ENCODE measurements at regions not wholly inside any gene's neighbourhood (a gene's known extent, or its start where the extent isn't known, plus 50 kb on each side); places are given as distances from the start of the nearest gene placed in this dataset.

DNA sequence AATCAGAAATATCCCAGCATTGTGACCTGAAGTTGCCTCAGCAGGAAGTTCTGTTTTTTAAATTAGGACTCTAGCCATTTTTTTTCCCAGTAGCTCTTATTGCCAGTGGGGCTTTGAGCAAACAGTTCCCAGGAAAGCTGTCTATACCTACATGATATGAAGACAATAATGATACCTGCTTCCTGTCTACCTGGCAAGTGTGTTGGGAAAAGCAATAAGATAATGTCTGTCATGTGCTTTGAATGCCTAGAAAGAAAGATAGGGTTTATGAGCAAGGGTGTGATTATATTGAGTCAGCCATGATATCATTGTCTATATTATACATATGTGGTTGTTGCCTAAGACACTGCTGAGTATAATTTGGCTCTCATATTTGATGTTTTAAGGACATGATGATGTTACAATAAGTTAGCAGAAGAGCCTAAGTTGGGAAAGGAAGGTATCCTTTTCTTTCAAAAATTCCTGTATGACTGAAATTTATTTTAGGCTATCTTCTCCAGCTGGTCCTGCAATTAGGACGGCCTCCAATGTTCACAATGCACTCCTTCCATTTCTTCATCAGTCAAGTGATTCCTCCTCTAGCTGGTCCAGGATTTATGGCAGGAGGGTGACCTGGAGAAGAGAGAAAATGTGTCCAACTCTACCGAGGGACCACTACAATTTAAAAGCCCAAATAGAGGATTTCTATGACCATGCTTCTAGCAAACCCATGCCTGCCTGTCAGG, 99.6 kb upstream of the CDC42BPA start:
- TF ChIP-seq EZH2phosphoT487 (IDR thresholded peaks at IDR 0.05; ENCODE audit: insufficient read depth, low read depth): no peak
- no peak for TF ChIP-seq EZH2 (IDR thresholded peaks at IDR 0.05; ENCODE audit: insufficient read depth, poor library complexity, severe bottlenecking)
